ENCODE measurements at regions not wholly inside any gene's neighbourhood (a gene's known extent, or its start where the extent isn't known, plus 50 kb on each side); places are given as distances from the start of the nearest gene placed in this dataset.
"Not testable (repeated sequence)": the region's sequence is repeated elsewhere in the genome, so short reads cannot be mapped to it uniquely, and the experiment has no call there.

DNA sequence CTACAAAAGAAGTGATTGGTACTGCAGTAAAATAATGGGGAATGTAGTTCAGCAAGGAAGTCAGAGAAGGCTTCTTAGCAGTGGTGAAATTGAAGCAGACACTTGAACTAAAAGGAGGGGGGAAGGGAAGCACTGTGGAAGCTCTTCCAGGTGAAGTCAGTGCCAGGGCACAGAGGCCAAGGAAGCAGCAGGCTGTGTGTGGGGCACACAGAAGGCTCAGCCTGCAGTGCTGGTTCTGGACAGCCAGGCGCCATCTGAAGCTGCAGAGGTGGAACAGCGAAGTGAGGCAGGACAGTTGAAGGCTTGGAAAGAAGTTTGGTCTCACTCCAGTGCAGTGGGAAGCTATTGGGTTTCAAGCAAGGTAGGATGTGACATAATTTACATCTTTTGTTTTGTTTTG is 64.2 kb downstream of the ARHGAP11B start:
- TF ChIP-seq CTCF, EZH2phosphoT487 (IDR thresholded peaks at IDR 0.05; ENCODE audit: low read length): not testable (repeated sequence)
